NCI-H1930 (cell line): ENCODE measurements at regions not wholly inside any gene's neighbourhood (a gene's known extent, or its start where the extent isn't known, plus 50 kb on each side); places are given as distances from the start of the nearest gene placed in this dataset.
"Not testable (repeated sequence)": the region's sequence is repeated elsewhere in the genome, so short reads cannot be mapped to it uniquely, and the experiment has no call there.

Experiments
- DNase-seq, 2 experiments: peaks; one replicate each; lab custom pipeline; 2025; lab: John Stamatoyannopoulos, UW

- no peak for DNase-seq
Measured at GRCh38 chr4:164095313-164096110, 601.0 kb downstream of the TMA16 start.

DNA sequence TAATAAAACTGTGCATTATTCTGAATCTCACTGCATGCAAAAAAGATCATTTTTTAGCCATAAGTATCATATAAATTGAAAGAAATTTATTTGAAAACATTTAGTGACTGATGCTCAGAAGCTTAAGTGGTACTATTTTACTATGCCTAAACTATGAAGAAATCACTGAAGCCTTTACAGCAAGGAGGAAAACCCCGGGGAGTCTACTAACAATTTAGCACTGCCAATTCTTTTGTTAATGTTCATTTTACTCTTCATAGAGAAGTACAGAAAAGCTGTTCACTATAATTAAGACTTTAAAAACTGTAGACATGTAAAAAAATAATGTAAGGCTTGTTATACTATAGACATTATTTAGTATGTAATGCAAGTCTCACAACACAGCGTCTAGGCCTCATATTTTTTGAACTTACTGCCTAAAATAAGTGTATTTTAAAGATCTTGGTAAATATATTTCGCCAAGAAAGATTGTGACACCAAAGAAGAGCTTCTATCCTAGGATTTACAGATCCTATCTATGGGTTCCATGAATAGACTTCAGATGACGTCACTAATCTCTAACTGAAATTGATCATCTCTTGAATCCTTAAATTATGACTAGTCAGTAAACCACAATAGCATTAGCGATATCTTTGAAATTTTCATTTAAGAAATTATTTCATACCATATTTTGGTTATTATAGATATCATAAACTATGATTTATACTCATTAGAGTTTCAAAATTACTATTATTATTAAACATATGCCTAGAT is 602.5 kb downstream of the TMA16 start:
- DNase-seq, result no peak

DNA sequence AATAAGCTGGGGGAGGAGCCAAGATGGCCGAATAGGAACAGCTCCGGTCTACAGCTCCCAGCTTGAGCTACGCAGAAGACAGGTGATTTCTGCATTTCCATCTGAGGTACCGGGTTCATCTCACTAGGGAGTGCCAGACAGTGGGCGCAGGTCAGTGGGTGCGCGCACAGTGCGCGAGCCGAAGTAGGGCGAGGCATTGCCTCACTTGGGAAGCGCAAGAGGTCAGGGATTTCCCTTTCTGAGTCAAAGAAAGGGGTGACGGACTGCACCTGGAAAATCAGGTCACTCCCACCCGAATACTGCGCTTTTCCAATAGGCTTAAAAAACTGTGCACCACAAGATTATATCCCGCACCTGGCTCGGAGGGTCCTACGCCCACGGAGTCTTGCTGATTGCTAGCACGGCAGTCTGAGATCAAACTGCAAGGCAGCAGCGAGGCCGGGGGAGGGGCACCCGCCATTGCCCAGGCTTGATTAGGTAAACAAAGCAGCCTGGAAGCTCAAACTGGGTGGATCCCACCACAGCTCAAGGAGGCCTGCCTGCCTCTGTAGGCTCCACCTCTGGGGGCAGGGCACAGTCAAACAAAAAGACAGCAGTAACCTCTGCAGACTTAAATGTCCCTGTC is 606.4 kb downstream of the TMA16 start:
- not testable (repeated sequence) for DNase-seq

GRCh38 chr4:164108971-164109370 is 614.5 kb downstream of the TMA16 start:
- no peak for DNase-seq

- no peak for DNase-seq
Measured at GRCh38 chr4:164109503-164109902, 615.0 kb downstream of the TMA16 start.

GRCh38 chr4:164115236-164115635 is 620.7 kb downstream of the TMA16 start:
- no peak for DNase-seq

DNA sequence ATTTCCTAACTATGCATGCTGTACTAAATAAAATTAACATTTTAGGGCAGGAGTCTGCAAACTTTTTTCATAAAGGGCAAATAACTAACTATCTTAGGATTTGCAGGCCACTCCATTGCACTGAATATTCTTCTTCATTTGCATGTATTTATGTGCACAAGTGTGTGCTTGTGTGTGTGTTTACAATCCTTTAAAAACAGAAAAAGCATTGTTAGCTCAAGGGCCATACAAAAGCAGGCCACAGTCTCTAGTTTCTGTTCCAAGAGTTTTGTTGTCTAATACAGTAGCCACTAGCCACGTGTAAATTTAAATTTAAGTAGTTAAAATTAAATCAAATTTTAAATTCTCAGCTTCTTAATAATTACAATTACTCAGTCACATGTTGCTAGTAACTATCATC is 621.8 kb downstream of the TMA16 start:
- no peak for DNase-seq

DNA sequence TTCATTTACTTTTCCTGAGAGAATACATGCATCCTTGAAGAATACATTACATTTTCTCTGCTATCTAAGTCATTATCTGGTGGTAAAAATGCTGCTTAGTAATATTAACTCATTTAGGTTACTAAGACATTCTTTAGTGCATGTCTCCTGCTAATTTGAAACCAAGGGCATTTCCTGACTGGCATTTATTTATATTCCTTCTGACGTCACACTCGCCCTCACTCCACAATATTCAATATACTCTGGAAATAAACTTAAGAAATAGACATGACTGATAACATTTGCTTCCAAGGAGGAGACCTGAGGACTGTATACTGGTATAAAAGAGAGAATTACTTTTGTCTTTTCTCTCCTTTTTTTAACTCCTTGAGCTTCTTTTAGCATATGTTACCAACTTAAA is 619.5 kb upstream of the SMIM31 start:
- no peak for DNase-seq

DNA sequence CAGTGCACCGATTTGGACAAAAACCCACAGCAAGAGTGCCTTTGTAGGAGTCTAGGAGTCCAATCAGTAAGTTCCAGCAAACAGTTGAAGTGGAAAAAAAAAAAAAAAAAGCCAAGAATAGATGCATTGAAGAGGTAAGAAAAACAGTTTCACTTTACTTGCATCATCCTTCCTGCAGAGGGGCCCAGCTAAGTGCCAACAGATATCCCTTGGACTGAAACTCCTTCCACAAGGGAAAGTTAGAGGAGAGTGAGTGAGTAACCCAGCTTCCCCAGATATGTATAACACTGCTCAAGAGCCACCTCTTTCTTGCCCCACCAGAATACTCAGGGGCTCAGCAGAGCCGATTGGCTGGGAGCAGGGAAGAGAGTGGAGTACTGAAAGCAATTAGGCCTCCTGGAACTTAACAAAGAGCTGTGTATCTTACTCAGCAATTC is 617.7 kb upstream of the SMIM31 start:
- DNase-seq, result peak in 1 of 2 experiments; percentile 2

GRCh38 chr4:164138521-164138920 is 615.4 kb upstream of the SMIM31 start:
- no peak for DNase-seq

GRCh38 chr4:164139291-164139690 is 614.6 kb upstream of the SMIM31 start:
- DNase-seq, result no peak

GRCh38 chr4:164141755-164142375 is 612.1 kb upstream of the SMIM31 start:
- DNase-seq, result not testable (repeated sequence)

DNA sequence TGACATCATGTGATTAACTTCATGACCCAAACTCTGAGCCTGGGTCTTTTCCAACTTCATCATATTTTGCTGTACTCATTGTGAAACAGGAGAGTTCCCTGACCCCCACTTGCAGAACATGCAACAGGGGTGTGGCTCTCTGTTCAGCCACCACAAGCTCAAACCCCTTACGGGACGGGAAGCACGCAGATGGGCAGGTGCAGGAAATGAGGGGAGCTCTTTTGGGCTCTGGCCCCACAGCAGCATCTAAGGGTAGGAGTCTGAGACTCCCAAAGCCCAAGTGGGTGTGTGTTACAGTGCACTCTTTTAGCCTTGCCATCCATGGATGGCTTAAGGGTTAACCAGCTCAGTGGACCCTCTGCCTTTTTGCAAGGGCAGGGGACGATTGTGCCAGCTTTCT is 599.5 kb upstream of the SMIM31 start:
- no peak for DNase-seq

DNA sequence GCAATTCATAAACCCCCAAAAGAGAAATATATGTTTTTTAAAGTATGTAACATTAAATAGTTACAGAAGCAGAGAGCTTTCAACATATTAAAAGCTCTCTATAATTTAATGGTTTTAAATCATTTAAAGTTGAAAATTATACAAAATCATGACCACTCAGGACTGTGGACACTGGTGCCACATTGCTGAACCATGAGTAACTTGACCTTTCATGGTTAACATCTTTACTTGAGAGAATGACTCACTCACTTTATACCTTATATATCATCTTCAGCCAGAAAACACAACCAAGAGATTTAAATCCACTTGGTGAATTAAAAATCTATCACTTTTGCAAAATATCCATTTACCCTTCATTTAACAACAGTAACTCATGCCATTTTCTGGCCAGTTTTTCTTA is 584.3 kb upstream of the SMIM31 start:
- DNase-seq, result no peak

DNA sequence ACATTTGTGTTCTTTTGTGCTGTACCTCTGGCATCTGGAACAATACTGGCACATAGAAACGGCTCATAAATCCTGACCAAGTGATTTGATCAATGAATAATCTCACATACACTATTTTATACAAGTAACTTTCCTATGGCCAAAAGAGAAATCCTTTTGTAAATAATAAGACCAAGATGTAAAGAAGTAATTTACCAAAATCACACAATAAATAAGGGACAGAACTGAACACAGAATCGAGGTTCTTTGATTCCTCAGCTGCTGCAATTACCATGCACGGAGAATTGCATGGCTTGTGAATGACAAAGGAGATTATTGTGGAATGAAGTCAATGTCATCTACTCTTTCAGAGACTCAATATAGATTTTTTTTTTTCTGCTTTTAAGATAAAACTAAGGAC is 576.8 kb upstream of the SMIM31 start:
- DNase-seq, result peak in 1 of 2 experiments; percentile 18

- no peak for DNase-seq
Measured at GRCh38 chr4:164177753-164178152, 576.2 kb upstream of the SMIM31 start.

DNA sequence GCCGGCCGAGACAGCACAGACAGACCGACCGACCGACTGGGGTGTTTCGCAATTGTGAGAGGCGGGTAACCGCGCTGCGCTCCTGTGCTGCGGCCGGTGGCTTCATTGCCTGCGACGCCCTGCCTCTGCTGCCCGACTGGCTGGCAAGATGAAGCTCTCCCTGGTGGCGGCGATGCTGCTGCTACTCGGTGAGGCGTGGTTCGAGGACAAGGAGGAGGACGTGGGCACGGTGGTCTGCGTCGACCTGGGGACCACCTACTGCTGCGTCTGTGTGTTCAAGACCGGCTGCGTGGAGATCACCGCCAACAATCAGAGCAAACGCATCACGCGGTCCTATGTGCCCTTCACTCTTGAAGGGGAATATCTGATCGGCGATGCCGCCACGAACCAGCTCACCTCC is 565.7 kb upstream of the SMIM31 start:
- no peak for DNase-seq

DNA sequence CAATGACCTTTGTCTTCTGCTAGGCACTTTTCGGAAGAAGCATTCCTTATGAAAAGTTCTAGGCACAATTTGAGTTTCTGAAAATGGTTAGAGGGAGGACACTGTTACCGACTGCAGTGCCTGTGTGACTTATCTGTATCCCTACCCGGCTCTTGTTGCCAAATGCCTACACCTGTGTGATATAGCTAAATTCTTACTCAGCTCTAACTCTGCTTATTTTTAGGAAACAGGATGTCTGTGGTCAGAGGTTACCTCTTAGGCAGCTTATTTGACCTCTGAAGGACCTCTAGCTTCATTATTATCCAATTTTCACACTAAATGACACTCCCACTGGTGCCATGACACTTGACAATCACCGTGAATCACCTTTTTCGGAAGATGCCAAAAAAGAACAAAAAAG is 561.1 kb upstream of the SMIM31 start:
- DNase-seq, result no peak

DNA sequence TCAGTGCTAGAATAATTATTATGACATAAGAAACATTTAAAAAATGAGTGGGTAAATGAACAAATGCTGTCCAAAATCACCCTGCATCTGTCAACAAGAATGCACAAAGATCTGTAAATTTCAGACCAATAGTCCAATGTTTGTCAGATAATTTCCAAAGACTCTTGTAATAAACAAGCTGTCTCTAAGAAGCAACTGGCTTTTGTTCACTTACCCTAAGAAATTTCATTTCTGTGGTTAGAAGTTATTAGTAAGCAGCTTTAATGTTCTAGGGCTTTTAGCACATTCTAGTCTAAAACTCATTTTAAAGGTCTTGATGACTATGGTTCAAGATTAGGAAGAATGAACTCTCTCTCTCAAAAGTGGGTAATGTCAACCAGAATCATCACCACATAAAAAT is 560.3 kb upstream of the SMIM31 start:
- no peak for DNase-seq

DNA sequence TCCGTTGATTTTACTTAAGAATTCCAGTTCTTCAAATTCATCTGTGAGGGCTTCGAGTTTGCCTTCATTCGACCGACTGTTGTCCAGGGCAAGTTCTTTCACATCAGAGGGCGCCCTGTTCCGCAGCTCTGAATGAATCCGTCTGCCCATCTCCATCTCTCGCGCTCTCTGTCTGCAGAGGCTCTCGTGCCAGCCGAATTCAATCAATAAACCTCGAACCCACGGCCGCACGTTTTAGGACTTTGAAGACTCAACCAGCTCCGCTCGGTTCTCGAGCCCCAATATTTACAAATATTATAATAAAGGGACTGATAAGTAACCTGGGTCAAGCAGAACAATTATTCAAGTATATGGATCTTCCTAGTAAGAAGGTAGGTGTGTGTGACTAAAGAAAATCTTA is 556.4 kb upstream of the SMIM31 start:
- no peak for DNase-seq

DNA sequence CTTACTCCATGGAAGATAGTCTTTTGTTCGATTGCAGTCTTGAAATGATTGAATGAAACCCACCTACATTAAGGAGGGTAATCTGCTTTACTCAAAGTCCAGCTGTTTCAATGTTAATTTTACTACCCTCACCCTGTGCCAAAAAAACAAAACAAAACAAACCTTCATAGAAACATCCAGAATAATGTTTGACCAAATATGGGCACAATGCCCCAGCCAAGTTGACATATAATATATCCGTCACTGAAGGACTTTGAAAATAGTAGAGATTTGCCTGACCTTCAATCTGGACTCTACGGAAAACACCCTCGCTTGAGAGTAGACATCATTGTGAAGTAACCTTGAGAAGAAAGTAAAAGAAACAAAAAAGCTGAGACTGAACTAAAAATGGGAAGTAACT is 550.5 kb upstream of the SMIM31 start:
- no peak for DNase-seq

GRCh38 chr4:164204434-164204833 is 549.5 kb upstream of the SMIM31 start:
- DNase-seq, result no peak

DNA sequence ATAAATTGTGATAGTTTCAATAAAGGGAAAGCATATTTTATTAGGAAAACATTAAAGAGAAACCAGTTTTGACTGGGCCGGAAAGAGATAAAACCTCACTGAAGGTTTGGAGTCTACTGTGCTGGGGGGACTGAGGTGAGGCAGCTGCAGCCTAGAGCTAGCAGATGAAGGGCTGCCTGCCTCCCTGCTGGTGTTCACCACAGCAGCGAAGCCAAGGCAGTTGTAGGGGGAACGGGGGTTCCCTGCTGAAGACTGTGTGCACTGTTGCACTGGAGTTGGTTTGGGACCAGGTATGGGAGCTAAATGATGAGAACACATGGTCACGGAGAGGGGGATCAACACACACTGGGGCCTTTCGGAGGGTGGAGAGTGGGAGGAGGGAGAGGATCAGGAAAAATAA is 546.5 kb upstream of the SMIM31 start:
- DNase-seq, result no peak
